D721Med (cell line): ENCODE measurements at regions not wholly inside any gene's neighbourhood (a gene's known extent, or its start where the extent isn't known, plus 50 kb on each side); places are given as distances from the start of the nearest gene placed in this dataset.

ENCODE experiments used
- DNase-seq: peaks from one replicate; pipeline ENCODE4 v3.0.0; 2011; ENCODE audit warnings: low spot score; ENCODE audit not compliant: insufficient read length
- FAIRE-seq: peaks from 2 replicates; lab custom pipeline; 2011; peaks lifted over from hg19 to GRCh38; lab: Jason Lieb, UNC
- CTCF ChIP-seq: IDR thresholded peaks from 2 replicates; pipeline ENCODE4 v1.5.1; 2012; ENCODE audit warnings: mild to moderate bottlenecking, control low read depth; ENCODE audit not compliant: insufficient read depth; ENCODE audit errors: missing control alignments

- TF ChIP-seq CTCF, result no peak
- FAIRE-seq (no peak), DNase-seq (no peak)
Observed at GRCh38 chr6:40049128-40049527, 114.9 kb upstream of the MOCS1 start.

GRCh38 chr6:40044196-40044595 lies 109.9 kb upstream of the MOCS1 start:
- no peak for DNase-seq
- TF ChIP-seq CTCF, result no peak
- FAIRE-seq, result no peak

GRCh38 chr6:40042232-40042631 lies 108.0 kb upstream of the MOCS1 start:
- no peak for DNase-seq
- no peak for FAIRE-seq
- TF ChIP-seq CTCF, result no peak

- FAIRE-seq, result no peak
- TF ChIP-seq CTCF, result no peak
- DNase-seq, result no peak
Observed at GRCh38 chr6:40039042-40039441, 104.8 kb upstream of the MOCS1 start.

- FAIRE-seq, result no peak
- DNase-seq, result no peak
- TF ChIP-seq CTCF, result no peak
Observed at GRCh38 chr6:40038626-40039025, 104.4 kb upstream of the MOCS1 start.

- no peak for FAIRE-seq
- DNase-seq, result no peak
- no peak for TF ChIP-seq CTCF
Observed at GRCh38 chr6:40037271-40037670, 103.0 kb upstream of the MOCS1 start.

GRCh38 chr6:40036186-40036585 lies 101.9 kb upstream of the MOCS1 start:
- DNase-seq, result no peak
- FAIRE-seq, result no peak

More at GRCh38 chr6:40036186-40036585, 101.9 kb upstream of the MOCS1 start:
- TF ChIP-seq CTCF, result no peak
